MM.1S (cell line): ENCODE measurements at regions not wholly inside any gene's neighbourhood (a gene's known extent, or its start where the extent isn't known, plus 50 kb on each side); places are given as distances from the start of the nearest gene placed in this dataset.
"Not testable (repeated sequence)": the region's sequence is repeated elsewhere in the genome, so short reads cannot be mapped to it uniquely, and the experiment has no call there.

Source experiments
- CTCF ChIP-seq: fragments of 300-600 bp; sonication (generic); IDR thresholded peaks from 2 replicates; pipeline ENCODE4 v1.5.1; 2016; ENCODE audit warnings: antibody characterized with exemption, low read length, mixed read lengths
- EZH2 ChIP-seq: fragments of 300-600 bp; sonication (generic); optimal IDR thresholded peaks from 2 replicates; pipeline ENCODE3; 2017; ENCODE audit warnings: low read depth, mild to moderate bottlenecking, antibody characterized with exemption, low read length, mixed read lengths
- EZH2phosphoT487 ChIP-seq: fragments of 300-600 bp; sonication (generic); IDR thresholded peaks from 2 replicates; pipeline ENCODE4 v1.6.1; 2018; ENCODE audit warnings: antibody characterized with exemption, low read length

- not testable (repeated sequence) for TF ChIP-seq CTCF, EZH2, EZH2phosphoT487
Observed at GRCh38 chr7:32645255-32645654, 150.0 kb downstream of the AVL9 start.
